K562 (cell line): ENCODE measurements at regions not wholly inside any gene's neighbourhood (a gene's known extent, or its start where the extent isn't known, plus 50 kb on each side); places are given as distances from the start of the nearest gene placed in this dataset.

Experiments
- BRCA1 ChIP-seq, 2 experiments: fragments of 450-650 bp in 1 of 2; sonication (generic) in 1 of 2; formaldehyde crosslinking in 1 of 2; IDR thresholded peaks; 2 replicates each; pipeline versions ENCODE4 v1.5.0 to v1.6.1; 2017 to 2020; ENCODE audit warnings: mild to moderate bottlenecking in 1 of 2, missing genetic modification reagents in 1 of 2
- NBN ChIP-seq: fragments of 450-650 bp; IDR thresholded peaks from 2 replicates; pipeline ENCODE4 v1.6.1; 2016; ENCODE audit warnings: low read depth, mild to moderate bottlenecking
- NR2C2 ChIP-seq, 2 experiments: fragments of 200-800 bp in 1 of 2; sonication (Bioruptor generic) in 1 of 2; sonication (generic) in 1 of 2; formaldehyde crosslinking in 1 of 2; IDR thresholded peaks; 2 replicates each; pipeline versions ENCODE4 v1.6.1 to v1.8.0; 2016 to 2022; ENCODE audit warnings: mild to moderate bottlenecking in 1 of 2, missing compliant biosample characterization in 1 of 2, missing genetic modification characterization in 1 of 2, missing genetic modification reagents in 1 of 2
- TF ChIP-seq, protein P1 (sequence below), 2 experiments: fragments of 450-650 bp in 1 of 2; sonication (generic) in 1 of 2; formaldehyde crosslinking in 1 of 2; IDR thresholded peaks; 2 replicates each; pipeline versions ENCODE4 v1.7.1 to v1.9.0; 2016 to 2022; ENCODE audit warnings: inconsistent platforms in 1 of 2, mild to moderate bottlenecking in 1 of 2, missing genetic modification reagents in 1 of 2
- TF ChIP-seq, protein P2 (sequence below): sonication (generic); formaldehyde crosslinking; IDR thresholded peaks from 2 replicates; pipeline ENCODE4 v1.8.0; 2022; ENCODE audit warnings: mild to moderate bottlenecking, low read depth, missing genetic modification reagents

DNA sequence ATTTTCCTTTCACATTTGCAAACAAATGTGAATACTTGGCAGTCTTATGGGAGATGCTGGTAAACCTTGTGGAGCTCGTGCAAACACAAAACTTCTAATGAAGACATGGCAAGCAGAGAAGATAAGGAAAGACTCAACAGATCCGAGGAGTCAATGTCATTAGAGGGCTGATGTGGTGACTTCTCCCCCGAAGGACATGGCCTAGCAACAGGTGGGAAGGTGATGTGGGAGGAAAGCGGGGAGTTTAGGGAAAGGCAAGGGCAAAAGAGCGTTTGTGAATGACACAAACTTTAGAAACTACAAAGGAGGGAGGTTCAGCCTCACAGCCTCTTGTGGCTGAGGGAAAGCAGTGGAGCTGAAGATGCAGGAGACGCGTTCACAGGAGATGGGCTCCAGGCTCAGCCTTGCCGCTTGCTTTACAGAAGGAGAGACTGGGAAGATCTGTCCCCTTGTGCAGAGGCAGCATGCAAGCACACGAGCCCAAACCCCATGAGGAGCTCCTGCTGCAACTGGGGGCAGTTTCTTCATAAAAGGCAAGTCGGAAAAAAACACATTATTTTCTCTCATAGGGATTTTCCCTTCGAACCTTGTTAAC, 86.6 kb downstream of the SOWAHC start:
- TF ChIP-seq NBN: no peak
- no peak for TF ChIP-seq BRCA1 (IDR thresholded peaks at IDR 0.05)
- TF ChIP-seq BRCA1 (CRISPR knock-in tag; IDR thresholded peaks at IDR 0.05): no peak
- TF ChIP-seq, protein P1, sequence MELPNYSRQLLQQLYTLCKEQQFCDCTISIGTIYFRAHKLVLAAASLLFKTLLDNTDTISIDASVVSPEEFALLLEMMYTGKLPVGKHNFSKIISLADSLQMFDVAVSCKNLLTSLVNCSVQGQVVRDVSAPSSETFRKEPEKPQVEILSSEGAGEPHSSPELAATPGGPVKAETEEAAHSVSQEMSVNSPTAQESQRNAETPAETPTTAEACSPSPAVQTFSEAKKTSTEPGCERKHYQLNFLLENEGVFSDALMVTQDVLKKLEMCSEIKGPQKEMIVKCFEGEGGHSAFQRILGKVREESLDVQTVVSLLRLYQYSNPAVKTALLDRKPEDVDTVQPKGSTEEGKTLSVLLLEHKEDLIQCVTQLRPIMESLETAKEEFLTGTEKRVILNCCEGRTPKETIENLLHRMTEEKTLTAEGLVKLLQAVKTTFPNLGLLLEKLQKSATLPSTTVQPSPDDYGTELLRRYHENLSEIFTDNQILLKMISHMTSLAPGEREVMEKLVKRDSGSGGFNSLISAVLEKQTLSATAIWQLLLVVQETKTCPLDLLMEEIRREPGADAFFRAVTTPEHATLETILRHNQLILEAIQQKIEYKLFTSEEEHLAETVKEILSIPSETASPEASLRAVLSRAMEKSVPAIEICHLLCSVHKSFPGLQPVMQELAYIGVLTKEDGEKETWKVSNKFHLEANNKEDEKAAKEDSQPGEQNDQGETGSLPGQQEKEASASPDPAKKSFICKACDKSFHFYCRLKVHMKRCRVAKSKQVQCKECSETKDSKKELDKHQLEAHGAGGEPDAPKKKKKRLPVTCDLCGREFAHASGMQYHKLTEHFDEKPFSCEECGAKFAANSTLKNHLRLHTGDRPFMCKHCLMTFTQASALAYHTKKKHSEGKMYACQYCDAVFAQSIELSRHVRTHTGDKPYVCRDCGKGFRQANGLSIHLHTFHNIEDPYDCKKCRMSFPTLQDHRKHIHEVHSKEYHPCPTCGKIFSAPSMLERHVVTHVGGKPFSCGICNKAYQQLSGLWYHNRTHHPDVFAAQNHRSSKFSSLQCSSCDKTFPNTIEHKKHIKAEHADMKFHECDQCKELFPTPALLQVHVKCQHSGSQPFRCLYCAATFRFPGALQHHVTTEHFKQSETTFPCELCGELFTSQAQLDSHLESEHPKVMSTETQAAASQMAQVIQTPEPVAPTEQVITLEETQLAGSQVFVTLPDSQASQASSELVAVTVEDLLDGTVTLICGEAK (IDR thresholded peaks at IDR 0.05): no peak
- TF ChIP-seq, protein P1 (CRISPR knock-in tag; IDR thresholded peaks at IDR 0.05): no peak
- no peak for TF ChIP-seq NR2C2 (CRISPR knock-in tag; IDR thresholded peaks at IDR 0.05)
- TF ChIP-seq NR2C2 (tag; IDR thresholded peaks at IDR 0.05): no peak
- TF ChIP-seq, protein P2, sequence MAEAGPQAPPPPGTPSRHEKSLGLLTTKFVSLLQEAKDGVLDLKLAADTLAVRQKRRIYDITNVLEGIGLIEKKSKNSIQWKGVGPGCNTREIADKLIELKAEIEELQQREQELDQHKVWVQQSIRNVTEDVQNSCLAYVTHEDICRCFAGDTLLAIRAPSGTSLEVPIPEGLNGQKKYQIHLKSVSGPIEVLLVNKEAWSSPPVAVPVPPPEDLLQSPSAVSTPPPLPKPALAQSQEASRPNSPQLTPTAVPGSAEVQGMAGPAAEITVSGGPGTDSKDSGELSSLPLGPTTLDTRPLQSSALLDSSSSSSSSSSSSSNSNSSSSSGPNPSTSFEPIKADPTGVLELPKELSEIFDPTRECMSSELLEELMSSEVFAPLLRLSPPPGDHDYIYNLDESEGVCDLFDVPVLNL: no peak
